GM12865 (cell line): ENCODE measurements at regions not wholly inside any gene's neighbourhood (a gene's known extent, or its start where the extent isn't known, plus 50 kb on each side); places are given as distances from the start of the nearest gene placed in this dataset.

Source experiments
- DNase-seq: peaks from one replicate; pipeline ENCODE4 v3.0.0; 2010; ENCODE audit warnings: low read depth
- H3K4me3 ChIP-seq: 2 replicates; pipeline ENCODE4 v1.5.1; 2011; ENCODE audit warnings: mild to moderate bottlenecking, low read depth, low read length, control low read depth
- TF ChIP-seq, protein P1 (sequence below): IDR thresholded peaks from 2 replicates; pipeline ENCODE4 v1.5.1; 2011; ENCODE audit warnings: low read length, control low read depth, low read depth, inconsistent platforms; ENCODE audit not compliant: insufficient read depth; ENCODE audit errors: missing control alignments

DNA sequence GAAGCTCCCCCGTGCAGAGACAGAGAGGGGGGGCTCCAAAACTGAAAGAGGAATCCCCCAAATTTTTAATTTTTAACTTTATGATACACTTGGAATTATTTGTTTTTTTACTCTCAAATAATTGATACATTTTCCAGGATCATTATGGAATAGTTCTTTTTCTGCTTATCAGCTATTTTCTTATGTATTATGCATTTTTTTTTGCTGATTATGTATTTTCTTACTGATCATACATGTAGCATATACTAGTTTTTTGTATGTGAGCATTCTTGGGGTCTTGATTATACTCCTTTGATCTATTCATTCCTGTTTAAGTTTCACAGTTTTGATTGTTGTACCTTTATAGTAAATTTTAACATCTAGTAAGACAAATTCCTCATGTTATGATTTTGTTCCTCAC is 55.5 kb upstream of the LDHB start:
- DNase-seq: no peak
- TF ChIP-seq, protein P1, sequence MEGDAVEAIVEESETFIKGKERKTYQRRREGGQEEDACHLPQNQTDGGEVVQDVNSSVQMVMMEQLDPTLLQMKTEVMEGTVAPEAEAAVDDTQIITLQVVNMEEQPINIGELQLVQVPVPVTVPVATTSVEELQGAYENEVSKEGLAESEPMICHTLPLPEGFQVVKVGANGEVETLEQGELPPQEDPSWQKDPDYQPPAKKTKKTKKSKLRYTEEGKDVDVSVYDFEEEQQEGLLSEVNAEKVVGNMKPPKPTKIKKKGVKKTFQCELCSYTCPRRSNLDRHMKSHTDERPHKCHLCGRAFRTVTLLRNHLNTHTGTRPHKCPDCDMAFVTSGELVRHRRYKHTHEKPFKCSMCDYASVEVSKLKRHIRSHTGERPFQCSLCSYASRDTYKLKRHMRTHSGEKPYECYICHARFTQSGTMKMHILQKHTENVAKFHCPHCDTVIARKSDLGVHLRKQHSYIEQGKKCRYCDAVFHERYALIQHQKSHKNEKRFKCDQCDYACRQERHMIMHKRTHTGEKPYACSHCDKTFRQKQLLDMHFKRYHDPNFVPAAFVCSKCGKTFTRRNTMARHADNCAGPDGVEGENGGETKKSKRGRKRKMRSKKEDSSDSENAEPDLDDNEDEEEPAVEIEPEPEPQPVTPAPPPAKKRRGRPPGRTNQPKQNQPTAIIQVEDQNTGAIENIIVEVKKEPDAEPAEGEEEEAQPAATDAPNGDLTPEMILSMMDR: no peak
- H3K4me3 ChIP-seq: no peak overlapping the region

DNA sequence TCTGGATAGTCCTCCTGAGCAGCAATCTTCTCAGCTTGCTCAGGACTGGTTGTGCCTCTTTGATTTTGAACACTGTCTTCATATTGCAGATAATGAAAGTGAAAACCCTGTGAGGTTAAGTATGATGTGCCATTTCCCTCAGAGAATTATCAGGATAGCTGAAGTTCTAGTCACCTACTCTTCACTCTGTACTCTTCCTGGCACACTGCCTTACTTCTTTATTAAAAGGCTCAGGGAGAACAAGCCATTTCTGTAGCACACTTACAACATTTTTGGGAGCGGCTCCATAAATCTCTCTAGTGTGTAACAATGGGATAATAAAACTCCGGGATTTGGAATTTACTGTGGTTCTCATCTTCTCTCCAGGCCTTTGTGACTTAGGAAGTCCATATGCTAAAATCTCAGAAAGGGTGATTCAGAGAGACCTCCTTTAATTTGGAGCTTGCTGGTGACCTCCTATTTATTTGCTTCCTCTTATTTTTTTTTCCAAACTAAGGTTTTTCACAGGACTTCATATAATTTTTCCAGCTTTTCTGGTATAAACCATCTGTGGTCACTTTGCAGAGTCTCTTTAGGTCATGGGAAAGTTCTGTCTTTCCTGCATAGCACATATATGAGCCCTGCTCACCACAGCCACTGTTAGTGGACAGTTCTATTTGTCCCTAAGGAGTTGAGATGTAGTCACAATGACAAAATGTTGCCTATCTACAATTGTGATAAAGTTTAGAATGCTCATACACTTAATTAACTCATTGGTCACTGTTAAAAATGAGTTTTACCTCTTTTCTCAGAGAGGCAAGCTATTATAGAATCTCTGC is 53.5 kb upstream of the LDHB start:
- H3K4me3 ChIP-seq: no peak overlapping the region
- peak; percentile 18 for DNase-seq
- TF ChIP-seq, protein P1: no peak
